ENCODE measurements at regions not wholly inside any gene's neighbourhood (a gene's known extent, or its start where the extent isn't known, plus 50 kb on each side); places are given as distances from the start of the nearest gene placed in this dataset.

DNA sequence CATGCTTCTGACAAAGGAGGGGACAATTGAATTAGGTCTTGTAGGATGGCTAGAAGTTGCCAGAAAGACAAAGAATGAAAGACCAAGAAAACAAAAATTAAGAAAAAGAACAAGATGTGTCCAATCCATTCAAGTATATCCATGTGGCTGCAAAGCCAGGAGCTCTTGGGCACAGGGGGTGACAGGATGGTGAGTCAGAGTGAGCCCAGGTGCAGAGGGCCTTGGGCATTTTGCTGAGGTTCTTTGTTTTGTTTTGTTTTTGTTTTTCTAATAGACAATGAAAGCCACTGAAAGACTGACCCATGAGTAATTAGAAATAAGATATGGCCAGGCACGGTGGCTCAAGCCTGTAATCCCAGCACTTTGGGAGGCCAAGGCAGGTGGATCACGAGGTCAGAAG lies 104.6 kb upstream of the KLHL29 start:
- TF ChIP-seq, protein P1, sequence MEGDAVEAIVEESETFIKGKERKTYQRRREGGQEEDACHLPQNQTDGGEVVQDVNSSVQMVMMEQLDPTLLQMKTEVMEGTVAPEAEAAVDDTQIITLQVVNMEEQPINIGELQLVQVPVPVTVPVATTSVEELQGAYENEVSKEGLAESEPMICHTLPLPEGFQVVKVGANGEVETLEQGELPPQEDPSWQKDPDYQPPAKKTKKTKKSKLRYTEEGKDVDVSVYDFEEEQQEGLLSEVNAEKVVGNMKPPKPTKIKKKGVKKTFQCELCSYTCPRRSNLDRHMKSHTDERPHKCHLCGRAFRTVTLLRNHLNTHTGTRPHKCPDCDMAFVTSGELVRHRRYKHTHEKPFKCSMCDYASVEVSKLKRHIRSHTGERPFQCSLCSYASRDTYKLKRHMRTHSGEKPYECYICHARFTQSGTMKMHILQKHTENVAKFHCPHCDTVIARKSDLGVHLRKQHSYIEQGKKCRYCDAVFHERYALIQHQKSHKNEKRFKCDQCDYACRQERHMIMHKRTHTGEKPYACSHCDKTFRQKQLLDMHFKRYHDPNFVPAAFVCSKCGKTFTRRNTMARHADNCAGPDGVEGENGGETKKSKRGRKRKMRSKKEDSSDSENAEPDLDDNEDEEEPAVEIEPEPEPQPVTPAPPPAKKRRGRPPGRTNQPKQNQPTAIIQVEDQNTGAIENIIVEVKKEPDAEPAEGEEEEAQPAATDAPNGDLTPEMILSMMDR (conservative IDR thresholded peaks at IDR 0.05) = no peak
- no peak for TF ChIP-seq ZFX (IDR thresholded peaks at IDR 0.05)

All from C4-2B (cell line).